HEK293 (cell line): ENCODE measurements at regions not wholly inside any gene's neighbourhood (a gene's known extent, or its start where the extent isn't known, plus 50 kb on each side); places are given as distances from the start of the nearest gene placed in this dataset.

Experiments
- CTCF ChIA-PET: fragments of 350-600 bp; formaldehyde crosslinking; extraction: SDS; loops from one replicate; lab custom pipeline; 2021; ENCODE audit warnings: antibody characterized with exemption; lab: Yijun Ruan, JAX
- POLR2A ChIA-PET: fragments of 300-600 bp; formaldehyde crosslinking; extraction: SDS; loops from one replicate; lab custom pipeline; 2020; ENCODE audit warnings: antibody characterized with exemption, inconsistent platforms; lab: Yijun Ruan, JAX
- H3K27ac ChIP-seq: fragments of 200-500 bp; sonication (Bioruptor generic); 2 replicates; pipeline ENCODE4 v1.5.1; 2014; ENCODE audit warnings: low read depth, low read length, control low read depth, inconsistent platforms; ENCODE audit errors: extremely low read depth
- H3K36me3 ChIP-seq, 2 experiments: fragments of 200-500 bp in 1 of 2; sonication (Bioruptor generic) in 1 of 2; 1 replicate in 1 of 2; 2 replicates in 1 of 2; pipeline ENCODE4 v1.5.1; 2014 to 2017; ENCODE audit warnings: inconsistent platforms in 2 of 2, low read length in 2 of 2; ENCODE audit not compliant: control insufficient read depth in 2 of 2, insufficient read depth in 1 of 2
- H3K4me1 ChIP-seq: fragments of 200-500 bp; sonication (Bioruptor generic); 2 replicates; pipeline ENCODE4 v1.5.1; 2014; ENCODE audit warnings: mild to moderate bottlenecking, low read length, inconsistent platforms; ENCODE audit not compliant: control insufficient read depth, insufficient read depth
- H3K4me3 ChIP-seq: 2 replicates; pipeline ENCODE4 v1.5.1; 2011; ENCODE audit warnings: low read depth, mild to moderate bottlenecking, control low read depth, low read length, moderate library complexity
- H3K9me3 ChIP-seq: fragments of 200-500 bp; sonication (Bioruptor generic); 2 replicates; pipeline ENCODE4 v1.5.1; 2014; ENCODE audit warnings: low read depth, low read length, inconsistent platforms; ENCODE audit not compliant: control insufficient read depth, insufficient read depth
- BCL11B ChIP-seq: fragments of 450-650 bp; formaldehyde crosslinking; IDR thresholded peaks from 2 replicates; pipeline ENCODE4 v1.5.1; 2016; ENCODE audit warnings: low read depth, missing biosample characterization, missing genetic modification characterization
- GLIS2 ChIP-seq: fragments of 450-650 bp; formaldehyde crosslinking; IDR thresholded peaks from 2 replicates; pipeline ENCODE4 v1.5.1; 2016; ENCODE audit warnings: missing biosample characterization, missing genetic modification characterization
- HOXD13 ChIP-seq: sonication (generic); formaldehyde crosslinking; IDR thresholded peaks from 2 replicates; pipeline ENCODE4 v1.8.0; 2022; ENCODE audit warnings: missing genetic modification reagents, borderline replicate concordance
- KLF10 ChIP-seq: fragments of 450-650 bp; IDR thresholded peaks from 2 replicates; pipeline ENCODE4 v1.5.1; 2018; ENCODE audit warnings: missing biosample characterization, mild to moderate bottlenecking, missing genetic modification characterization
- MYNN ChIP-seq: fragments of 450-650 bp; formaldehyde crosslinking; IDR thresholded peaks from 2 replicates; pipeline ENCODE4 v1.5.1; 2016; ENCODE audit warnings: missing biosample characterization, missing genetic modification characterization, borderline replicate concordance
- SCRT1 ChIP-seq: fragments of 450-650 bp; formaldehyde crosslinking; IDR thresholded peaks from 2 replicates; pipeline ENCODE4 v1.5.1; 2016; ENCODE audit warnings: missing biosample characterization, missing genetic modification characterization, borderline replicate concordance
- SP7 ChIP-seq: fragments of 450-650 bp; formaldehyde crosslinking; IDR thresholded peaks from 2 replicates; pipeline ENCODE4 v1.5.1; 2016; ENCODE audit warnings: missing biosample characterization, missing genetic modification characterization
- YY1 ChIP-seq: fragments of 450-650 bp; formaldehyde crosslinking; IDR thresholded peaks from 2 replicates; pipeline ENCODE4 v1.5.1; 2018; ENCODE audit warnings: missing biosample characterization, missing genetic modification characterization
- ZBTB8A ChIP-seq: fragments of 450-650 bp; formaldehyde crosslinking; IDR thresholded peaks from 2 replicates; pipeline ENCODE4 v1.5.1; 2016; ENCODE audit warnings: missing biosample characterization, missing genetic modification characterization
- ZNF114 ChIP-seq: fragments of 450-650 bp; formaldehyde crosslinking; IDR thresholded peaks from 2 replicates; pipeline ENCODE4 v1.5.0; 2017; ENCODE audit warnings: missing biosample characterization, missing genetic modification characterization
- ZNF175 ChIP-seq: fragments of 450-650 bp; formaldehyde crosslinking; IDR thresholded peaks from 2 replicates; pipeline ENCODE4 v1.5.1; 2016; ENCODE audit warnings: missing biosample characterization, missing genetic modification characterization
- ZNF211 ChIP-seq: fragments of 450-650 bp; formaldehyde crosslinking; IDR thresholded peaks from 2 replicates; pipeline ENCODE4 v1.5.1; 2016; ENCODE audit warnings: low read depth, missing biosample characterization, missing genetic modification characterization
- ZNF239 ChIP-seq: fragments of 450-650 bp; formaldehyde crosslinking; IDR thresholded peaks from 2 replicates; pipeline ENCODE4 v1.5.1; 2016; ENCODE audit warnings: missing biosample characterization, missing genetic modification characterization
- ZNF24 ChIP-seq: fragments of 450-650 bp; formaldehyde crosslinking; IDR thresholded peaks from 2 replicates; pipeline ENCODE4 v1.5.1; 2016; ENCODE audit warnings: missing biosample characterization, missing genetic modification characterization
- ZNF280C ChIP-seq: fragments of 450-650 bp; formaldehyde crosslinking; IDR thresholded peaks from 2 replicates; pipeline ENCODE4 v1.5.1; 2016; ENCODE audit warnings: missing biosample characterization, missing genetic modification characterization
- ZNF302 ChIP-seq: fragments of 450-650 bp; formaldehyde crosslinking; IDR thresholded peaks from 2 replicates; pipeline ENCODE4 v1.5.1; 2016; ENCODE audit warnings: missing biosample characterization, missing genetic modification characterization, low read depth
- ZNF311 ChIP-seq: fragments of 450-650 bp; formaldehyde crosslinking; IDR thresholded peaks from 2 replicates; pipeline ENCODE4 v1.5.1; 2017; ENCODE audit warnings: missing biosample characterization, missing genetic modification characterization, borderline replicate concordance
- ZNF362 ChIP-seq: fragments of 450-650 bp; formaldehyde crosslinking; IDR thresholded peaks from 2 replicates; pipeline ENCODE4 v1.5.1; 2016; ENCODE audit warnings: missing biosample characterization, missing genetic modification characterization
- ZNF48 ChIP-seq: fragments of 450-650 bp; formaldehyde crosslinking; IDR thresholded peaks from 2 replicates; pipeline ENCODE4 v1.5.1; 2016; ENCODE audit warnings: missing biosample characterization, missing genetic modification characterization
- ZNF529 ChIP-seq: fragments of 450-650 bp; formaldehyde crosslinking; IDR thresholded peaks from 2 replicates; pipeline ENCODE4 v1.5.1; 2017; ENCODE audit warnings: missing genetic modification characterization, missing biosample characterization; ENCODE audit not compliant: insufficient replicate concordance
- ZNF585B ChIP-seq: fragments of 450-650 bp; formaldehyde crosslinking; IDR thresholded peaks from 2 replicates; pipeline ENCODE4 v1.5.1; 2016; ENCODE audit warnings: missing biosample characterization, missing genetic modification characterization
- ZNF654 ChIP-seq: fragments of 450-650 bp; formaldehyde crosslinking; IDR thresholded peaks from 2 replicates; pipeline ENCODE4 v1.5.1; 2016; ENCODE audit warnings: low read depth, missing biosample characterization, missing genetic modification characterization
- ZNF677 ChIP-seq: fragments of 450-650 bp; IDR thresholded peaks from 2 replicates; pipeline ENCODE4 v1.5.0; 2018; ENCODE audit warnings: missing biosample characterization, mild to moderate bottlenecking, missing genetic modification characterization, moderate library complexity
- ZNF707 ChIP-seq: fragments of 450-650 bp; formaldehyde crosslinking; IDR thresholded peaks from 2 replicates; pipeline ENCODE4 v1.5.1; 2016; ENCODE audit warnings: missing biosample characterization, missing genetic modification characterization
- TF ChIP-seq, protein P1 (sequence below): fragments of 450-650 bp; formaldehyde crosslinking; IDR thresholded peaks from 2 replicates; pipeline ENCODE4 v1.5.1; 2017; ENCODE audit warnings: missing biosample characterization, missing genetic modification characterization

GRCh38 chr6:115704028-115704427, 356.7 kb downstream of the FRK start (continued):
- TF ChIP-seq, protein P1, sequence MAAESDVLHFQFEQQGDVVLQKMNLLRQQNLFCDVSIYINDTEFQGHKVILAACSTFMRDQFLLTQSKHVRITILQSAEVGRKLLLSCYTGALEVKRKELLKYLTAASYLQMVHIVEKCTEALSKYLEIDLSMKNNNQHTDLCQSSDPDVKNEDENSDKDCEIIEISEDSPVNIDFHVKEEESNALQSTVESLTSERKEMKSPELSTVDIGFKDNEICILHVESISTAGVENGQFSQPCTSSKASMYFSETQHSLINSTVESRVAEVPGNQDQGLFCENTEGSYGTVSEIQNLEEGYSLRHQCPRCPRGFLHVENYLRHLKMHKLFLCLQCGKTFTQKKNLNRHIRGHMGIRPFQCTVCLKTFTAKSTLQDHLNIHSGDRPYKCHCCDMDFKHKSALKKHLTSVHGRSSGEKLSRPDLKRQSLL, result no peak

DNA sequence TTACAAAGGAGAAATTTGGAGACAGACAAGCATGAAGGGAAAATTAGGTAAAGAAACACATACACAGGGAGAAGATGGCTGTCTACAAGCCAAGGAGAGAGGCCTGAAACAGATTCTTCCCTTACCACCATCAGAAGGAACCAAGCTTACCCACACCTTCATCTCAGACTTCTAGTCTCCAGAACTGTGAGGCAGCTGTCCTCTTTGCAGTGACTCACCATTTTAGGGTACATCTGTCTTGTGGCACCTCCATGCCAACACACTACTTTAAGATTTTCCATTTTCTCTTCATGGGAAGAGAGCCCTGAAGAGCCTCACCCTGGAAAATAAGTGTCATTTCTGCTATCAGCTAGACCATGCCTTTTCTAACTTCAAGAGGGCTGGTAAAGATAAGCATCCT, 369.3 kb downstream of the FRK start:
- Histone ChIP-seq H3K9me3 (no peaks in the 10 kb centered on the region), H3K27ac (no peak overlapping the region), H3K36me3 (no peaks in the 10 kb centered on the region), H3K4me1 (no peaks in the 10 kb centered on the region), H3K4me3 (no peak overlapping the region)
- ChIA-PET CTCF (no interaction called here), POLR2A (no interaction called here)
- TF ChIP-seq SCRT1 (tag by site-specific recombination) (no peak), ZNF24 (tag by site-specific recombination) (no peak), ZNF362 (no peak), GLIS2 (tag by site-specific recombination) (no peak), ZNF529 (no peak), YY1 (no peak), ZNF114 (no peak), ZNF302 (tag by site-specific recombination) (no peak), ZNF707 (tag by site-specific recombination) (no peak), SP7 (tag by site-specific recombination) (no peak), ZNF311 (tag by site-specific recombination) (no peak), KLF10 (tag by site-specific recombination) (no peak), MYNN (tag by site-specific recombination) (no peak), ZNF48 (tag by site-specific recombination) (no peak), ZNF280C (tag by site-specific recombination) (no peak), ZNF211 (tag by site-specific recombination) (no peak), ZNF175 (tag by site-specific recombination) (no peak), HOXD13 (CRISPR knock-in tag) (no peak)

GRCh38 chr6:115690854-115691253, 369.8 kb downstream of the FRK start:
- Histone ChIP-seq H3K4me1 (no peaks in the 10 kb centered on the region), H3K27ac (no peak overlapping the region), H3K4me3 (no peak overlapping the region), H3K36me3 (no peaks in the 10 kb centered on the region), H3K9me3 (no peaks in the 10 kb centered on the region)
- TF ChIP-seq ZNF677 (tag by site-specific recombination), result no peak
- TF ChIP-seq ZNF654 (tag by site-specific recombination), result no peak
- TF ChIP-seq ZNF585B (tag by site-specific recombination), result no peak
- no peak for TF ChIP-seq ZBTB8A (tag by site-specific recombination)
- TF ChIP-seq BCL11B (tag by site-specific recombination), result no peak
- TF ChIP-seq ZNF239, result no peak
- ChIA-PET CTCF (no interaction called here), POLR2A (no interaction called here)
